ENCODE measurements at regions not wholly inside any gene's neighbourhood (a gene's known extent, or its start where the extent isn't known, plus 50 kb on each side); places are given as distances from the start of the nearest gene placed in this dataset.

GRCh38 chr9:78448960-78449673, 152.2 kb downstream of the PSAT1 start:
- no peak overlapping the region for H3K9ac ChIP-seq (ENCODE audit: low read length in 2 of 2)
- no peaks in the 10 kb centered on the region for H3K9me3 ChIP-seq (ENCODE audit: control insufficient read depth in 2 of 2, low read length in 2 of 2)
- H3K27me3 ChIP-seq (ENCODE audit: control insufficient read depth in 1 of 2, insufficient read depth in 2 of 2, low read length in 2 of 2): no peaks in the 10 kb centered on the region
- H3K27ac ChIP-seq (ENCODE audit: low read length): no peak overlapping the region
- no peaks in the 10 kb centered on the region for H3K4me1 ChIP-seq (ENCODE audit: control insufficient read depth, insufficient read depth, low read length)
- H3K36me3 ChIP-seq (ENCODE audit: control insufficient read depth in 2 of 2, insufficient read depth in 2 of 2, low read length in 2 of 2): no peaks in the 10 kb centered on the region
- no peak overlapping the region for H3K4me3 ChIP-seq (ENCODE audit: low read length in 2 of 2)

GRCh38 chr9:78453450-78453849, 156.5 kb downstream of the PSAT1 start:
- Histone ChIP-seq H3K27me3 (ENCODE audit: control insufficient read depth in 1 of 2, insufficient read depth in 2 of 2, low read length in 2 of 2) (no peaks in the 10 kb centered on the region), H3K9me3 (ENCODE audit: control insufficient read depth in 2 of 2, low read length in 2 of 2) (no peaks in the 10 kb centered on the region), H3K4me3 (ENCODE audit: low read length in 2 of 2) (no peak overlapping the region), H3K9ac (ENCODE audit: low read length in 2 of 2) (no peak overlapping the region), H3K4me1 (ENCODE audit: control insufficient read depth, insufficient read depth, low read length) (no peaks in the 10 kb centered on the region), H3K27ac (ENCODE audit: low read length) (no peak overlapping the region), H3K36me3 (ENCODE audit: control insufficient read depth in 2 of 2, insufficient read depth in 2 of 2, low read length in 2 of 2) (no peaks in the 10 kb centered on the region)

GRCh38 chr9:78462611-78463010, 165.7 kb downstream of the PSAT1 start:
- no peak overlapping the region for H3K4me3 ChIP-seq (ENCODE audit: low read length in 2 of 2)
- no peak overlapping the region for H3K9ac ChIP-seq (ENCODE audit: low read length in 2 of 2)
- no peaks in the 10 kb centered on the region for H3K9me3 ChIP-seq (ENCODE audit: control insufficient read depth in 2 of 2, low read length in 2 of 2)
- no peak overlapping the region for H3K27ac ChIP-seq (ENCODE audit: low read length)
- H3K36me3 ChIP-seq (ENCODE audit: control insufficient read depth in 2 of 2, insufficient read depth in 2 of 2, low read length in 2 of 2): no peaks in the 10 kb centered on the region
- H3K27me3 ChIP-seq (ENCODE audit: control insufficient read depth in 1 of 2, insufficient read depth in 2 of 2, low read length in 2 of 2): no peaks in the 10 kb centered on the region
- no peaks in the 10 kb centered on the region for H3K4me1 ChIP-seq (ENCODE audit: control insufficient read depth, insufficient read depth, low read length)

- no peak overlapping the region for H3K27ac ChIP-seq (ENCODE audit: low read length)
- H3K9me3 ChIP-seq (ENCODE audit: control insufficient read depth in 2 of 2, low read length in 2 of 2): no peaks in the 10 kb centered on the region
- no peak overlapping the region for H3K9ac ChIP-seq (ENCODE audit: low read length in 2 of 2)
- no peak overlapping the region for H3K4me3 ChIP-seq (ENCODE audit: low read length in 2 of 2)
- no peaks in the 10 kb centered on the region for H3K4me1 ChIP-seq (ENCODE audit: control insufficient read depth, insufficient read depth, low read length)
- no peaks in the 10 kb centered on the region for H3K27me3 ChIP-seq (ENCODE audit: control insufficient read depth in 1 of 2, insufficient read depth in 2 of 2, low read length in 2 of 2)
- no peaks in the 10 kb centered on the region for H3K36me3 ChIP-seq (ENCODE audit: control insufficient read depth in 2 of 2, insufficient read depth in 2 of 2, low read length in 2 of 2)
Observed at GRCh38 chr9:78463750-78464149, 166.8 kb downstream of the PSAT1 start.

GRCh38 chr9:78468231-78468630, 171.3 kb downstream of the PSAT1 start:
- Histone ChIP-seq H3K27me3 (ENCODE audit: control insufficient read depth in 1 of 2, insufficient read depth in 2 of 2, low read length in 2 of 2) (no peaks in the 10 kb centered on the region), H3K36me3 (ENCODE audit: control insufficient read depth in 2 of 2, insufficient read depth in 2 of 2, low read length in 2 of 2) (no peaks in the 10 kb centered on the region), H3K27ac (ENCODE audit: low read length) (no peak overlapping the region), H3K4me3 (ENCODE audit: low read length in 2 of 2) (no peak overlapping the region), H3K9ac (ENCODE audit: low read length in 2 of 2) (no peak overlapping the region), H3K9me3 (ENCODE audit: control insufficient read depth in 2 of 2, low read length in 2 of 2) (no peaks in the 10 kb centered on the region), H3K4me1 (ENCODE audit: control insufficient read depth, insufficient read depth, low read length) (no peaks in the 10 kb centered on the region)

- Histone ChIP-seq H3K4me3 (ENCODE audit: low read length in 2 of 2) (no peak overlapping the region), H3K9ac (ENCODE audit: low read length in 2 of 2) (no peak overlapping the region), H3K27ac (ENCODE audit: low read length) (no peak overlapping the region), H3K9me3 (ENCODE audit: control insufficient read depth in 2 of 2, low read length in 2 of 2) (no peaks in the 10 kb centered on the region), H3K27me3 (ENCODE audit: control insufficient read depth in 1 of 2, insufficient read depth in 2 of 2, low read length in 2 of 2) (no peaks in the 10 kb centered on the region), H3K4me1 (ENCODE audit: control insufficient read depth, insufficient read depth, low read length) (no peaks in the 10 kb centered on the region), H3K36me3 (ENCODE audit: control insufficient read depth in 2 of 2, insufficient read depth in 2 of 2, low read length in 2 of 2) (no peaks in the 10 kb centered on the region)
Observed at GRCh38 chr9:78468974-78469576, 172.2 kb downstream of the PSAT1 start.

GRCh38 chr9:78470216-78470615, 173.3 kb downstream of the PSAT1 start:
- Histone ChIP-seq H3K4me3 (ENCODE audit: low read length in 2 of 2) (no peak overlapping the region), H3K4me1 (ENCODE audit: control insufficient read depth, insufficient read depth, low read length) (no peaks in the 10 kb centered on the region), H3K27ac (ENCODE audit: low read length) (no peak overlapping the region), H3K9me3 (ENCODE audit: control insufficient read depth in 2 of 2, low read length in 2 of 2) (no peaks in the 10 kb centered on the region), H3K9ac (ENCODE audit: low read length in 2 of 2) (no peak overlapping the region), H3K27me3 (ENCODE audit: control insufficient read depth in 1 of 2, insufficient read depth in 2 of 2, low read length in 2 of 2) (no peaks in the 10 kb centered on the region), H3K36me3 (ENCODE audit: control insufficient read depth in 2 of 2, insufficient read depth in 2 of 2, low read length in 2 of 2) (no peaks in the 10 kb centered on the region)

- Histone ChIP-seq H3K9ac (ENCODE audit: low read length in 2 of 2) (no peak overlapping the region), H3K27me3 (ENCODE audit: control insufficient read depth in 1 of 2, insufficient read depth in 2 of 2, low read length in 2 of 2) (no peaks in the 10 kb centered on the region), H3K4me3 (ENCODE audit: low read length in 2 of 2) (no peak overlapping the region), H3K9me3 (ENCODE audit: control insufficient read depth in 2 of 2, low read length in 2 of 2) (no peaks in the 10 kb centered on the region), H3K4me1 (ENCODE audit: control insufficient read depth, insufficient read depth, low read length) (no peaks in the 10 kb centered on the region), H3K36me3 (ENCODE audit: control insufficient read depth in 2 of 2, insufficient read depth in 2 of 2, low read length in 2 of 2) (no peaks in the 10 kb centered on the region), H3K27ac (ENCODE audit: low read length) (no peak overlapping the region)
Observed at GRCh38 chr9:78470741-78471140, 173.8 kb downstream of the PSAT1 start.

- no peaks in the 10 kb centered on the region for H3K4me1 ChIP-seq (ENCODE audit: control insufficient read depth, insufficient read depth, low read length)
- H3K9ac ChIP-seq (ENCODE audit: low read length in 2 of 2): no peak overlapping the region
- no peaks in the 10 kb centered on the region for H3K27me3 ChIP-seq (ENCODE audit: control insufficient read depth in 1 of 2, insufficient read depth in 2 of 2, low read length in 2 of 2)
- H3K9me3 ChIP-seq (ENCODE audit: control insufficient read depth in 2 of 2, low read length in 2 of 2): no peaks in the 10 kb centered on the region
- no peak overlapping the region for H3K27ac ChIP-seq (ENCODE audit: low read length)
- H3K36me3 ChIP-seq (ENCODE audit: control insufficient read depth in 2 of 2, insufficient read depth in 2 of 2, low read length in 2 of 2): no peaks in the 10 kb centered on the region
- H3K4me3 ChIP-seq (ENCODE audit: low read length in 2 of 2): no peak overlapping the region
Observed at GRCh38 chr9:78472111-78472510, 175.2 kb downstream of the PSAT1 start.

GRCh38 chr9:78479441-78479840, 182.5 kb downstream of the PSAT1 start:
- Histone ChIP-seq H3K9ac (ENCODE audit: low read length in 2 of 2) (no peak overlapping the region), H3K4me1 (ENCODE audit: control insufficient read depth, insufficient read depth, low read length) (no peaks in the 10 kb centered on the region), H3K27ac (ENCODE audit: low read length) (no peak overlapping the region), H3K4me3 (ENCODE audit: low read length in 2 of 2) (no peak overlapping the region), H3K27me3 (ENCODE audit: control insufficient read depth in 1 of 2, insufficient read depth in 2 of 2, low read length in 2 of 2) (no peaks in the 10 kb centered on the region), H3K9me3 (ENCODE audit: control insufficient read depth in 2 of 2, low read length in 2 of 2) (peaks cover 0 to 5% of the 10 kb centered on the region in 2 donors), H3K36me3 (ENCODE audit: control insufficient read depth in 2 of 2, insufficient read depth in 2 of 2, low read length in 2 of 2) (no peaks in the 10 kb centered on the region)

GRCh38 chr9:78486661-78487060, 189.7 kb downstream of the PSAT1 start:
- Histone ChIP-seq H3K9ac (ENCODE audit: low read length in 2 of 2) (no peak overlapping the region), H3K36me3 (ENCODE audit: control insufficient read depth in 2 of 2, insufficient read depth in 2 of 2, low read length in 2 of 2) (no peaks in the 10 kb centered on the region), H3K9me3 (ENCODE audit: control insufficient read depth in 2 of 2, low read length in 2 of 2) (peaks cover 0 to 5% of the 10 kb centered on the region in 2 donors), H3K27me3 (ENCODE audit: control insufficient read depth in 1 of 2, insufficient read depth in 2 of 2, low read length in 2 of 2) (no peaks in the 10 kb centered on the region), H3K27ac (ENCODE audit: low read length) (no peak overlapping the region), H3K4me1 (ENCODE audit: control insufficient read depth, insufficient read depth, low read length) (no peaks in the 10 kb centered on the region), H3K4me3 (ENCODE audit: low read length in 2 of 2) (no peak overlapping the region)
